ENCODE measurements at regions not wholly inside any gene's neighbourhood (a gene's known extent, or its start where the extent isn't known, plus 50 kb on each side); places are given as distances from the start of the nearest gene placed in this dataset.

GRCh38 chr12:58586762-58587161 is 333.5 kb downstream of the LRIG3 start:
- TF ChIP-seq CTCF (IDR thresholded peaks at IDR 0.05) (no peak), EP300 (IDR thresholded peaks at IDR 0.05) (no peak), POLR2A (IDR thresholded peaks at IDR 0.05) (no peak), POLR2AphosphoS5 (IDR thresholded peaks at IDR 0.05) (no peak)

Data from gastroesophageal sphincter (tissue), 3 donors.